GM23338 (cell line): ENCODE measurements at regions not wholly inside any gene's neighbourhood (a gene's known extent, or its start where the extent isn't known, plus 50 kb on each side); places are given as distances from the start of the nearest gene placed in this dataset.

Experiments used
- CREB1 ChIP-seq: fragments of 250-450 bp; sonication (Bioruptor Pico); IDR thresholded peaks from 2 replicates; pipeline ENCODE4 v1.5.0; 2020; ENCODE audit warnings: low read depth, mild to moderate bottlenecking, moderate library complexity
- EZH2 ChIP-seq: fragments of 200-600 bp; sonication (generic); IDR thresholded peaks from one replicate; pipeline ENCODE4 v1.8.0; 2017; ENCODE audit warnings: antibody characterized with exemption, mild to moderate bottlenecking, low read depth; ENCODE audit not compliant: unreplicated experiment
- EZH2phosphoT487 ChIP-seq: fragments of 200-600 bp; sonication (generic); IDR thresholded peaks from one replicate; pipeline ENCODE4 v1.8.1; 2018; ENCODE audit warnings: antibody characterized with exemption; ENCODE audit not compliant: unreplicated experiment
- JUNB ChIP-seq: IDR thresholded peaks from one replicate; pipeline ENCODE4 v1.6.1; 2016; ENCODE audit warnings: antibody characterized with exemption; ENCODE audit not compliant: unreplicated experiment
- TF ChIP-seq, protein P1 (sequence below), 2 experiments: fragments of 200-600 bp in 1 of 2; sonication (generic) in 1 of 2; conservative IDR thresholded peaks; 2 replicates each; pipeline versions ENCODE4 v1.5.1 to v1.6.1; 2016 to 2017; ENCODE audit warnings: antibody characterized with exemption in 2 of 2, low read depth in 2 of 2, mild to moderate bottlenecking in 2 of 2, moderate library complexity in 1 of 2

DNA sequence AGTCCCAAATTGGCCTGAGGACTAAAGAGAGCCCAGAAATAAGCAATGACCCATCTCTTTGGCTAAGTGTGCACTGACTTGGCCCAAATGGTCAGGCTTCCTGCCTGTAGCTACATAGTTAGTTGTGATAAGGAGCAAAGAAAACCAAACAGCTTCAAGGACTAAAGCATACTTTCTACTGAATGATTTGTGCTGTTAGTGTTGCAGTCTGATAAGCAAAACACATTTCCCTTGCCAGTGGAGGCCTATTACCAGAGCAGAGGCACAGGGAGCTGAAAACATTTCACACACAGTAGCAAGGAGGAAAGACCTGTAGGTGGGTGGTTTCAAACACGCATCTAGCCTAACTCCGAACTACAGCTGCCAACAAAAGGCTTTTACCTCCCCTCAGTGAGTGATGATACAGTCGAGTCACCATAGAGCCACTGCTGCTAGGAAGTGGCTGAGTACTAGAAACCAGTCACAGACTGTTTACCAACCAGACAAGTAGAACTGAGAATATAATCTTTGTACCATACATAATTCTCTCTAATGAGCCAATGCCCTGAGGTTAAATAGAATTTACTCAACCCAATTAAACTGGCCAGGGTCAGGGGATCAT is 222.3 kb upstream of the THBS1 start:
- no peak for TF ChIP-seq EZH2
- TF ChIP-seq, protein P1, sequence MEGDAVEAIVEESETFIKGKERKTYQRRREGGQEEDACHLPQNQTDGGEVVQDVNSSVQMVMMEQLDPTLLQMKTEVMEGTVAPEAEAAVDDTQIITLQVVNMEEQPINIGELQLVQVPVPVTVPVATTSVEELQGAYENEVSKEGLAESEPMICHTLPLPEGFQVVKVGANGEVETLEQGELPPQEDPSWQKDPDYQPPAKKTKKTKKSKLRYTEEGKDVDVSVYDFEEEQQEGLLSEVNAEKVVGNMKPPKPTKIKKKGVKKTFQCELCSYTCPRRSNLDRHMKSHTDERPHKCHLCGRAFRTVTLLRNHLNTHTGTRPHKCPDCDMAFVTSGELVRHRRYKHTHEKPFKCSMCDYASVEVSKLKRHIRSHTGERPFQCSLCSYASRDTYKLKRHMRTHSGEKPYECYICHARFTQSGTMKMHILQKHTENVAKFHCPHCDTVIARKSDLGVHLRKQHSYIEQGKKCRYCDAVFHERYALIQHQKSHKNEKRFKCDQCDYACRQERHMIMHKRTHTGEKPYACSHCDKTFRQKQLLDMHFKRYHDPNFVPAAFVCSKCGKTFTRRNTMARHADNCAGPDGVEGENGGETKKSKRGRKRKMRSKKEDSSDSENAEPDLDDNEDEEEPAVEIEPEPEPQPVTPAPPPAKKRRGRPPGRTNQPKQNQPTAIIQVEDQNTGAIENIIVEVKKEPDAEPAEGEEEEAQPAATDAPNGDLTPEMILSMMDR (conservative IDR thresholded peaks at IDR 0.05; ENCODE audit: low read depth in 2 of 2), result no peak
- TF ChIP-seq JUNB, result no peak
- TF ChIP-seq EZH2phosphoT487, result no peak
- TF ChIP-seq CREB1 (CRISPR knock-in tag), result no peak
